Raji (cell line): ENCODE measurements at regions not wholly inside any gene's neighbourhood (a gene's known extent, or its start where the extent isn't known, plus 50 kb on each side); places are given as distances from the start of the nearest gene placed in this dataset.

Experiments
- POLR2A ChIP-seq: IDR thresholded peaks from 2 replicates; pipeline ENCODE4 v1.6.1; 2011; ENCODE audit warnings: low read depth, low read length, control low read depth; ENCODE audit not compliant: insufficient read depth

DNA sequence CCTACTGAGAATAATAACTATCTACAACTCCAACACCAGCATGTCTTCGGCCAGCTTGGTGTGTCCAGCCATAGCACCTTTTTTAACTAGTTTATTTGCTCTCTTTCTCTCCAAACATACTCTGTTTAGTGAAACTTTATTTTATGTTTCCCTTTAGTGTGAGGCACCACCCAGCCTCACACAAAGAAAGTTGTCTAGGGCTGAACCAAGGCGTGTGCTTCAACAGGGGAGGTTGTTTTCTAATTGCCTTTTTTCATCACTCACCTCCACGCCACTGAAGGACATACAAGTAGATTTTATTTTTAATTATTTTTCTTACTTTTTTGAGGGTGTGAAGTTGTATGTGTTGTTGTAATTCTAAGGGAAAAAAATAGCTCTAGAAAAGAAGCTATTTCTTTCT lies 125.6 kb upstream of the MARCKS start:
- TF ChIP-seq POLR2A, result no peak

DNA sequence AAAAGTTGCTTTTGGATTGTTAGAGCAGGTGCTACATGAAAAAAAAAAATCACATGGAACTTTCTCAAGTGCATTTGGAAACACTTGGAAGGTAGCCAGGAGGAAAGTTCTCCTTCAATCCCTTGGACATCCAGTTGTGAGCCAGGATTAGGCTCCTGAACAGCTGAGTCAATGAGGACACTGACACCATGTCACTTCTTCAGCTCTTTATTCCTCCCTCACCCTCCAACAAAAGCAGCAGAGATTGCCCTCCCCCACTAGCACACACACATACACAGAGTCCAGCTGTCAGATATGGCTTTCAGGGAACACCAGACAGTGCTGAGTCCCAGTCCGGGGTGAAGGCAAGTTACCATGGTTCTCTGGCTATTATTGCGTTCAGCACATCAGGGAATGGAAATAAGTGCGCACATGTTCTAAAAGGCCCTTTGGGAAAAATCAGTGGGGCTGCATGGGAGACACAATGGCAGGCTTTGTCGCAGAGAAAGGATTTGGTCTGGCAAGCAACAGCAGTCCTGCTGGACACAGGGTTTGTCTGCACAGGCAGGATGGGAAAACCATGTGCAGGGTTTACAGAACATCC lies 124.7 kb upstream of the MARCKS start:
- no peak for TF ChIP-seq POLR2A

DNA sequence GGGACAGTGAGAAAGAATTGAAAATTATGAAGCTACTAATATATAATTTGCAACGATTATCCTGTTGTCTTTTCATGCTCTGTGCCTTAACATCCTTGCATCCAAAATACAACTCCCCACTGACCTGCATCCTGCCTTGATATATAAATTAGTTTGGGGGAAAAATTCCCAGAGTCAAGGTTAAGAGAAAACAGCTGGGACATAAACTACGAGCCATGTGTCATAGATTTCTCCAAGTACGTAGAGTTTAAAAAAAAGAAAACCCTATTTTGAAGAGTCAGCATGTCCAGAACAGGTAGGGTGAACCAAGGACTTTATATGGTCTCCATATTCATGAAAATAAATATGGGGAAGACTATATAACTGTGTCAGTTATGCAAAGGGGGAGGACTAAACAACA lies 123.8 kb upstream of the MARCKS start:
- no peak for TF ChIP-seq POLR2A

DNA sequence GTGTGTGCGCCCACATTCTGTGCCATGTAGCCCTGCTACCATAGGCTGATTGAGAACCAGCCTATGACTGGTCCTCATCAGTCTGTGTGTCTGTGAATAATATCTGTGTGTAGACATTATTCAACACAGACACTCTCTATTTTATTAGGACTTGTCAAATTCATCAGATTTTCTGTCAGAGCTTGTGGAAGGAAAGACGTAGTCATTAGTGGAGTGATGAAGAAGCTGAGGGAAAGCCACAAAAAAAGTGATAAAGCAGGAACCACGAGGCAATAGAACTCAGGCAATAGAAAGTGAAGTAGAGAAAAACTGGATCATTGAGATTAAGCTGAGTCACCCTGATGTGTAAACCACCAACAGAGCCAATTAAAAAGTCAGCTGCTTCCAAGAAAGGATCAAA lies 122.2 kb upstream of the MARCKS start:
- TF ChIP-seq POLR2A, result no peak

DNA sequence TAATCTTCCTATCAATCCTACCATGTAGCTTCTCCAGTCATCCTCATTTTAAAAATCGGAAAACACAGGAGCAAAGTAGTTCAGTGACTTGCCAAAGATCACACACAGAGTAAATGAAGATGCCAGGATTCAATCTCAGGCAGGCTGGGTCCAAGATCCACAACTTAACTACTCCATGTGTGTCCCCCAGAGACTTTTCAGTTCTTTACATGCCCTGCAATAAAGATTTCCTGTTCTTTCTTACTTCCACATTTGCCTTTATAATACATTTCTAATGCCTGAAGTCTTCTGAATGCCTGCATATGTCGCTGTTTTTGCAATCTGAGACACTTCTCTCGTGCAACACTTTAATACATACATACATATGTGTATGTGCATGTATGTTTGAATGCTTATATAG lies 121.7 kb upstream of the MARCKS start:
- no peak for TF ChIP-seq POLR2A

DNA sequence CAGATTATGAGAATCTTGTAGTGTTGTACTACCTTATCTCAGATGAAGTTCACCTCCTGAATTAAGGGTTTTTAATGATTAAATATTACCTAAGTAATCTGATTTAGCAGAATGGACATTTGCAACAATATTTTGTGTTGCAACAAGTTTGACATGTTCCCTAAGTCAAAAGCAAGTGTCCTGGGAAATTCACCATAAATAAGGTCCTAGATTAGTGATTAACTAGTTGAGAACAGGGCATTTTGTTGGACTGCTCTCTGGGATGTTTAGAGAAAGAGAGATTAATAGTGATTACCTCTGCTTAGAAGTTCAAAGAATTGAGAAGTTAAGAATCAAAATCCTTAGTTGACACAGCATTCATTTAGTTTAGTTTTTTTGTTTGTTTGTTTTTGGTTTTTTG lies 120.2 kb upstream of the MARCKS start:
- no peak for TF ChIP-seq POLR2A

DNA sequence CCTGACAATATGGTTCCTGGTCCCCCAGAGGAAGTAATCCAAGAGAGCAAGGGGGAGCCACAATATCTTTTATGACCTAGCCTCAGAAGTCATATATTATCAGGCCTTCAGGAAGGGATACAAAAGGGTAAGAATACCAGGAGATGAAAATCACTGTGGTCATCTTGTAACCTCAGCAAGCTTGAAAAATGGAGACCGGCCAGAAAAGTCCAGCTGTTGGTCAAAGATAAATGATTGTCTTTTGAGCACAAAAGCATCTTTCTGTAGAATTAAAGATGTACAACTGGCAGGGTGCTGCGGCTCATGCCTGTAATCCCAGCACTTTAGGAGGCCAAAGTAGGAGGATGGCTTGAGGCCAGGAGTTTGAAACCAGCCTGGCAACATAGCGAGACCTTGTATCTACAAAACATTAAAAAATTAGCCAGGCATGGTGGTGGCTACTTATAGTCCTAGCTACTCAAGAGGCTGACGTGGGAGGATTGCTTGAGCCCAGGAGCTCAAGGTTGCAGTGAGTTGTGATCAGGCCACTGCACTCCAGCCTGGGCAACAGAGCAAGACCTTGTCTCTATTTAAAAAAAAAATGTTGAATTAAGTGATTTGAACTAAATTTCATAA lies 118.0 kb upstream of the MARCKS start:
- no peak for TF ChIP-seq POLR2A

DNA sequence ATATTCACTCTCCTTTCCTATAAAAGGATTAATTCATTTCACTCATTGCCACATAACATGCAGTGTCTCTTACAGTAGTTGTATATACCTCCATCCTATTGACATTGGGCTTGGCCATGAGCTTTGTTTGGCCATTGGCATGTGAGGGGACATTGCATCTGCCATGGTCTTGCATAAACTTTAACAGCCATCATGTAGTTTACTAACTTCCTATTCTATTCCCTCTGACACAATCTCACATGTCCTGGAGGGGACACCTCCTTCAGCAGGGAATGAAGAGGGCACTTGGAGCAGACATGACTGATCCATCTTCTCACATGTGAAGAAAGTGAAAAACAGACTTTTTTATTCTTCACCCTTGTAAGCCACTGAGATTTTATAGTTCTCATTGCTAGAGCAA lies 115.5 kb upstream of the MARCKS start:
- no peak for TF ChIP-seq POLR2A

DNA sequence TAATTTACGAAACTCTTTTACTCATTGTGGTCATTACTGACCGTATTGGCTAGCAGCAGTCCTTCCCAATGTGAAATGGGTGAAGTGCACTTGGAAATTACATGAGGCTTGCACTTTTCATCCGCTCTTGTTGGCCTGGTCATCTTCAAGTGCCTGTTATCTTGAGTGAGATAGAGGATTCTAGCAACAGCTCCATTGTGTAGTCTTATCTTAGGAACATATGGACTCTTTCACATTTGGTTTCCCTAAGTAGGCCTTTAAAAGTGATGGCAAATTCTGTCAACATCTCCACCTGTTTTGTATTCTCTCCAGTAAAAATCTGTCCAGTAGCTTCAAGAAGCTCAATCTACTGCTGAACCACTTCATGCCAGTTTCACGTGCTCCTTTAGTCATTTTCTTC lies 114.8 kb upstream of the MARCKS start:
- no peak for TF ChIP-seq POLR2A

DNA sequence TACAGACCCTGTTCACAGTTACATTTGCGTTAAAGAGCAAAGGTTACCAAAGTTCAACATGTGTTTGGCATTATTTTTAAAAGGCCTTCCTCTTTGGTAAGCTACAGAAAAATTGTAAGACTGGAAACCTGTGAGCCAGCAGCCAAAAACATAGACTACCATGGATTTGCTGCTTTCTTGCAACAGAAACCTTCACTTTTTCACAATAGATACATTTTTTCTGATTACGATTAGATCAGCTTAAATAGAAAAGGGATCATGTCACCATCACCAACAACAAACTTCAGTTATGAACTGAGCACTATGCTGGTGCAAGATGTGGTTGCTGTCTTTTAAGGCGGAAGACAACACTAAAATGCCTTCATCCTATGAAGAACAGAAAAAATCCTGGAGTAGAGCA lies 112.3 kb upstream of the MARCKS start:
- TF ChIP-seq POLR2A, result no peak

DNA sequence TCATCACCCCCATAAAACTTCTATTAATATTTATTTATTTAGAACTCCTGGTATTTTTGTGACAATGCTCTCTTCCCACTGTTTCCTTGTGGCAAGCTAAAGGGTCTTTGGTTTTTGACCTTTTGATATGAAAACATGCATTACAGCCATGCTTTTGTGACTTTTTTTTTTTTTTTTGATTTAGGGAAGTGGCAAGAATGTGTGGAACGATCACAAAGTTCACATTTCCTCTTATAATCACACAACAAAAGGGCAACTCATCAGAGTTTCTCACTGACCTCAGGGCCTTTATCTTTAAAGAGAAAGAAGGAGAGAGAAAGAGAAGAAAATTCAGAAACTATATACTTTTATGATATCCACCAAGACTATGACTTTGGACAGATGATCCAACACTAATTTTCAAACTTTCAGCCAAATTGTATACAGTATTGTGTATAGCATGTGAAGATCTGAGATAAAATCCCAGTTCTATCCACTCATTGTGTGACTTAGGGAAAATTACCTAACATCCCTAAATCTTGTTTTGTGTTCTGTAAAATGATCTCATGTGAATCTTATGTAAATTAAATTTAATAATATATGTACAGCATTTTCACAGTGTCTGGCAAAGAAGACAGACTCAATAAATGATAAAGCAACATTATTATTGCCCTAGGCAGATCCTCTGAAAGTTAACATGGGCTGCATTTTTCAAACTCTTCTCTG lies 106.8 kb upstream of the MARCKS start:
- TF ChIP-seq POLR2A, result no peak

DNA sequence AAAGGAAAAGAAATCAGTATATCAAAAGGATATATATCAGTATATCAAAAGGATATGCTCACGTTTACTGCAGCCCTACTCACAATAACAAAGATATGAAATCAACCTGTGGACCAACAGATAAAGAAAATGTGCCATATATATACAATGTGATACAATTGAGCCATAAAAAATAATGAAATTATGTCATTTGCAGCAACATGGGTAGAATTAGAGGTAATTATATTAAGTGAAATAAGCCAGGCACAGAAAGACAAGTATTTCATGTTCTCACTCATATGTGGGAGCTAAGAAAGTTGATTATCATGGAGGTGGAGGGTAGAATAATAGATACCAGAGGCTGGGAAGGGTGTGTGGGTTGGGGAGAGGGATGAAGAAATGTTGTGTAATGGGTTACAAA lies 102.9 kb upstream of the MARCKS start:
- no peak for TF ChIP-seq POLR2A

DNA sequence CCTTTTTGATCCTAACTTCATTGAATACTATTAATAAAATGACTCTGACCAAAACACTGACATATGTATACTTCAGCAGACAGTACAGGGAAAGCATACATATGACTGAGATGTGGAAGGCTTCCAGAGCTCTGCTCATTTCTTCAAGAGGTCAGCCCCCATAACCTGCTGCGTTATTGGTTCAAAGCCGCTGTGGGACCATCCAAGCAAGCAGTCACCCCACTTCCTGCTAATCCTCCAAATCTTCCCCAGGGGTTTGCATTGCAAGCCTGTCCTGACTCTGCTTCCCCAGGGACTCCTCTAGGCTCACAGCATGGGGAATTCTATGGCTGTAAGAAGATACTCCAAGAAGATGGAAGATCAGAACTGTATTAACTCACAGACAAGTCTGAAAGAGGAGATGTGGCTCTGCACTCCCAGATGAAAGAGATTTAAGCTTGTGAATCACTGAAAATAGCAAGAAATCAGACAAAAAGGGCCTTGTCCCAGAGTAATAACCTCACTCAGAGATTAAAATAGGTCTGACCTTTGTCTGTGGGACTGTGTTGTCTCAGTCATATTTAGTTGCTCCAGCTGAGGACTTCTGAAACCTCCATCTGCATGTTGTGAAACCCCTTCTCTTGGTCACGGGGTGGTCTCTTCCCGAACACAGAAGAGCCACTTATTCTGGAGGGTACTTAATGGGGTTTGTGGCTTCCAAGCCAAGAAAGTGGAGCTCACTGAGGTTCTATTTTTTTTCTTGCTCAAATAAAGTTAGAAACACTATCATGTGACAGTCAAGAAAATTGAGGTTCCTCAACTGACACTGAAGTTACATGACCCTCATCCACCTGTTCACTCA lies 101.5 kb upstream of the MARCKS start:
- TF ChIP-seq POLR2A, result no peak

DNA sequence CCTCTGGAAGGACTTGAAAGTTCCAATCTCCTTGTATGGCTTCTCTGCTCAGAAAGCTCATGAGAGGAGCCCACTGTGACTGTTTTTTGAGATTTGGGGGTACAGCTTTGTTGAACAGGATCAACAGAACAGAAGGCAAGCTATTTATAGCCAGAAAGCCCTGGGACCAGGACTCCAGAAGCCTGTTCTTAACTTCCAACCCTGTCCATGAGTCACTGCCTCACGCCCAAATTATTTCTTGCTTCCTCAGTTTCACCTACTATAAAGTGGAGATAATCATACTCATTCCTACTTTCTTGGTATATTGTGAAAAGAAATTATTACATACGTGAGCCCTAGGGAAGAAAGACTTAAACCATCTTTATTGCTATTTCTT lies 100.9 kb upstream of the MARCKS start:
- no peak for TF ChIP-seq POLR2A

DNA sequence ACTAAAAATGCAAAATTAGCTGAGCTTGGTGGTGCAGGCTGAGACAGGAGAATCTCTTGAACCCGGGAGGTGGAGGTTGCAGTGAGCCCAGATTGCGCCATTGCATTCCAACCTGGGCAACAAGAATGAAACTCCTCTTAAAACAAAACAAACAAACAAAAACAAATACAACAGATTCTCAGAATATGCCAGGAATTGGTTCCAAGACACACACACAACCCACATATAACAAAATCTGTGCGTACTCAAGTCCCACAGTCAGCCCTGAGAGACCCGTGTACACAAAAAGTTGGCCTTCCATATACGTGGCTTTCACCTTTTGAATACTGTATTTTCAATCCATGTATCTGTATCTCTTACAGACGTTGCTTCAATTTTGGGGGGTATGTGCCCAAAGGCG lies 98.9 kb upstream of the MARCKS start:
- no peak for TF ChIP-seq POLR2A
